Sigmoid colon (tissue), 4 donors: ENCODE measurements at regions not wholly inside any gene's neighbourhood (a gene's known extent, or its start where the extent isn't known, plus 50 kb on each side); places are given as distances from the start of the nearest gene placed in this dataset.

Source experiments
- POLR2AphosphoS5 ChIP-seq, 4 donors: sonication (generic); formaldehyde crosslinking; IDR thresholded peaks; one replicate each; pipeline ENCODE4 v1.6.1; 2017; ENCODE audit warnings: antibody characterized with exemption in 4 of 4
- TF ChIP-seq, protein P1 (sequence below), 4 experiments: fragments of 450-650 bp in 3 of 4; fragments of 200-600 bp in 1 of 4; IDR thresholded peaks; one replicate each; pipeline ENCODE4 v1.5.1; 2016 to 2019; ENCODE audit warnings: antibody characterized with exemption in 4 of 4, mild to moderate bottlenecking in 3 of 4, moderate library complexity in 2 of 4

DNA sequence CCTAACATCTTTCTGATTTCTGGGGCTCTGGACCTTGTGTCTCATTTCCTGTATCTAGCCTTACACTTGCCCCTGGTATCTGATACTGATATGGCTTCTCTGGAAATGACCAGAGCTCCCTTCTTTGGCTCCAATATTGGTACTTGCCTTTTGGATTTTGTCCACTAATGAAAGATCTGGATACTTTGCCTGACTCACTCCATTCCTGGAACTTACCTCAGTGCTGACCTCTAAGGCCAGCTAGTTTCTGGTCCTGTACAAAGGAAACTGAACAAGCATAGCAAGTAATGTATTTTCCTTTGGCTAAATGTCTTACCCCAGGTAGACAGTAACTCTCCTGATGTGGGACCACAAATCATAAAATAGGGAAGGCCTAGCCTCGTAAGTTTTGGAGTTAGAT, 93.8 kb upstream of the SLC4A7 start:
- TF ChIP-seq, protein P1, sequence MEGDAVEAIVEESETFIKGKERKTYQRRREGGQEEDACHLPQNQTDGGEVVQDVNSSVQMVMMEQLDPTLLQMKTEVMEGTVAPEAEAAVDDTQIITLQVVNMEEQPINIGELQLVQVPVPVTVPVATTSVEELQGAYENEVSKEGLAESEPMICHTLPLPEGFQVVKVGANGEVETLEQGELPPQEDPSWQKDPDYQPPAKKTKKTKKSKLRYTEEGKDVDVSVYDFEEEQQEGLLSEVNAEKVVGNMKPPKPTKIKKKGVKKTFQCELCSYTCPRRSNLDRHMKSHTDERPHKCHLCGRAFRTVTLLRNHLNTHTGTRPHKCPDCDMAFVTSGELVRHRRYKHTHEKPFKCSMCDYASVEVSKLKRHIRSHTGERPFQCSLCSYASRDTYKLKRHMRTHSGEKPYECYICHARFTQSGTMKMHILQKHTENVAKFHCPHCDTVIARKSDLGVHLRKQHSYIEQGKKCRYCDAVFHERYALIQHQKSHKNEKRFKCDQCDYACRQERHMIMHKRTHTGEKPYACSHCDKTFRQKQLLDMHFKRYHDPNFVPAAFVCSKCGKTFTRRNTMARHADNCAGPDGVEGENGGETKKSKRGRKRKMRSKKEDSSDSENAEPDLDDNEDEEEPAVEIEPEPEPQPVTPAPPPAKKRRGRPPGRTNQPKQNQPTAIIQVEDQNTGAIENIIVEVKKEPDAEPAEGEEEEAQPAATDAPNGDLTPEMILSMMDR (IDR thresholded peaks at IDR 0.05) = no peak
- TF ChIP-seq POLR2AphosphoS5 (IDR thresholded peaks at IDR 0.05) = no peak
